Gastroesophageal sphincter (tissue), 3 donors: ENCODE measurements at regions not wholly inside any gene's neighbourhood (a gene's known extent, or its start where the extent isn't known, plus 50 kb on each side); places are given as distances from the start of the nearest gene placed in this dataset.

ENCODE experiments used
- POLR2A ChIP-seq, 2 donors: fragments of 450-650 bp; IDR thresholded peaks; one replicate each; pipeline ENCODE4 v1.6.1; 2017; ENCODE audit warnings: antibody characterized with exemption in 2 of 2, mild to moderate bottlenecking in 2 of 2, moderate library complexity in 1 of 2
- TF ChIP-seq, protein P1 (sequence below), 4 experiments: fragments of 200-600 bp in 2 of 4; fragments of 450-650 bp in 2 of 4; sonication (generic) in 1 of 4; IDR thresholded peaks; one replicate each; pipeline ENCODE4 v1.5.1; 2017 to 2019; ENCODE audit warnings: antibody characterized with exemption in 4 of 4, mild to moderate bottlenecking in 2 of 4, moderate library complexity in 2 of 4

DNA sequence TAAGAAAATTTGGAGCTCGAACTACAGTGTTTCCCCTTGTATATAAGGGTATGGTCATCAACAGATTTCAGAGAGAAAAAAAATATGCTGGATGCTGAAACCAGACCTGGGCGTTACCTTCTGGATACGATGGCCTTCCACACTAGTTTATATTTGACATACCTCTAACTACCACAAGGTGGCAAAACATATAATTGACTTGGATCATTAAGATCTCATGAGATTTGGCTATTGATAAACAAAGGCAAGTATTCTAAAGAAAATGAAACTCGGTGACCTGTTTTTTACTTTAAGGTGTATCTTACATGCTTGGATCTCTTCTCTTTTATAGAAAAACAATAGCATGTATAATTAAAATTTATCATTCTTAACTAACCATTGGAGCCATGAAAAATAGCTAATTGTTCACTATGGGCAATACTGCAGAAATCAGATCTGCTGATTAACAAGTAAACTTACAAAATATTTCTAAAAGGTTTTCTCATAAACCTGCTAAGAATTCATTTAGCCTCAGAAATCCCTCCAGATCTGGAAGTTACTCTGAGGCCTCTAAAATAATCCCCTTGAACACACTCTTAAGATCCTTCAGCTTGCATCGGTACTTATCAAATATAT lies 300.6 kb upstream of the KCNH8 start:
- TF ChIP-seq, protein P1, sequence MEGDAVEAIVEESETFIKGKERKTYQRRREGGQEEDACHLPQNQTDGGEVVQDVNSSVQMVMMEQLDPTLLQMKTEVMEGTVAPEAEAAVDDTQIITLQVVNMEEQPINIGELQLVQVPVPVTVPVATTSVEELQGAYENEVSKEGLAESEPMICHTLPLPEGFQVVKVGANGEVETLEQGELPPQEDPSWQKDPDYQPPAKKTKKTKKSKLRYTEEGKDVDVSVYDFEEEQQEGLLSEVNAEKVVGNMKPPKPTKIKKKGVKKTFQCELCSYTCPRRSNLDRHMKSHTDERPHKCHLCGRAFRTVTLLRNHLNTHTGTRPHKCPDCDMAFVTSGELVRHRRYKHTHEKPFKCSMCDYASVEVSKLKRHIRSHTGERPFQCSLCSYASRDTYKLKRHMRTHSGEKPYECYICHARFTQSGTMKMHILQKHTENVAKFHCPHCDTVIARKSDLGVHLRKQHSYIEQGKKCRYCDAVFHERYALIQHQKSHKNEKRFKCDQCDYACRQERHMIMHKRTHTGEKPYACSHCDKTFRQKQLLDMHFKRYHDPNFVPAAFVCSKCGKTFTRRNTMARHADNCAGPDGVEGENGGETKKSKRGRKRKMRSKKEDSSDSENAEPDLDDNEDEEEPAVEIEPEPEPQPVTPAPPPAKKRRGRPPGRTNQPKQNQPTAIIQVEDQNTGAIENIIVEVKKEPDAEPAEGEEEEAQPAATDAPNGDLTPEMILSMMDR (IDR thresholded peaks at IDR 0.05): no peak
- no peak for TF ChIP-seq POLR2A (IDR thresholded peaks at IDR 0.05)
